HEK293 (cell line): ENCODE measurements at regions not wholly inside any gene's neighbourhood (a gene's known extent, or its start where the extent isn't known, plus 50 kb on each side); places are given as distances from the start of the nearest gene placed in this dataset.

ENCODE experiments used
- CTCF ChIA-PET: fragments of 350-600 bp; formaldehyde crosslinking; extraction: SDS; loops from one replicate; lab custom pipeline; 2021; ENCODE audit warnings: antibody characterized with exemption; lab: Yijun Ruan, JAX
- POLR2A ChIA-PET: fragments of 300-600 bp; formaldehyde crosslinking; extraction: SDS; loops from one replicate; lab custom pipeline; 2020; ENCODE audit warnings: antibody characterized with exemption, inconsistent platforms; lab: Yijun Ruan, JAX
- H3K27ac ChIP-seq: fragments of 200-500 bp; sonication (Bioruptor generic); 2 replicates; pipeline ENCODE4 v1.5.1; 2014; ENCODE audit warnings: low read depth, low read length, control low read depth, inconsistent platforms; ENCODE audit errors: extremely low read depth
- H3K36me3 ChIP-seq, 2 experiments: fragments of 200-500 bp in 1 of 2; sonication (Bioruptor generic) in 1 of 2; 1 replicate in 1 of 2; 2 replicates in 1 of 2; pipeline ENCODE4 v1.5.1; 2014 to 2017; ENCODE audit warnings: inconsistent platforms in 2 of 2, low read length in 2 of 2; ENCODE audit not compliant: control insufficient read depth in 2 of 2, insufficient read depth in 1 of 2
- H3K4me1 ChIP-seq: fragments of 200-500 bp; sonication (Bioruptor generic); 2 replicates; pipeline ENCODE4 v1.5.1; 2014; ENCODE audit warnings: mild to moderate bottlenecking, low read length, inconsistent platforms; ENCODE audit not compliant: control insufficient read depth, insufficient read depth
- H3K4me3 ChIP-seq: 2 replicates; pipeline ENCODE4 v1.5.1; 2011; ENCODE audit warnings: low read depth, mild to moderate bottlenecking, control low read depth, low read length, moderate library complexity
- H3K9me3 ChIP-seq: fragments of 200-500 bp; sonication (Bioruptor generic); 2 replicates; pipeline ENCODE4 v1.5.1; 2014; ENCODE audit warnings: low read depth, low read length, inconsistent platforms; ENCODE audit not compliant: control insufficient read depth, insufficient read depth
- AEBP2 ChIP-seq: fragments of 450-650 bp; formaldehyde crosslinking; IDR thresholded peaks from 2 replicates; pipeline ENCODE4 v1.5.1; 2016; ENCODE audit warnings: missing biosample characterization, missing genetic modification characterization, borderline replicate concordance
- ATF2 ChIP-seq: fragments of 450-650 bp; formaldehyde crosslinking; IDR thresholded peaks from 2 replicates; pipeline ENCODE4 v1.5.1; 2016; ENCODE audit warnings: missing biosample characterization, missing genetic modification characterization, low read depth
- BCL11A ChIP-seq: fragments of 450-650 bp; formaldehyde crosslinking; IDR thresholded peaks from 2 replicates; pipeline ENCODE4 v1.5.1; 2016; ENCODE audit warnings: low read depth, missing biosample characterization, missing genetic modification characterization
- FEZF1 ChIP-seq: fragments of 450-650 bp; formaldehyde crosslinking; IDR thresholded peaks from 2 replicates; pipeline ENCODE4 v1.5.1; 2016; ENCODE audit warnings: missing biosample characterization, missing genetic modification characterization
- SETDB1 ChIP-seq: IDR thresholded peaks from one replicate; pipeline ENCODE4 v1.6.1; 2017; ENCODE audit warnings: mild to moderate bottlenecking, low read length, moderate library complexity, mixed read lengths; ENCODE audit not compliant: insufficient read length
- SP7 ChIP-seq: fragments of 450-650 bp; formaldehyde crosslinking; IDR thresholded peaks from 2 replicates; pipeline ENCODE4 v1.5.1; 2016; ENCODE audit warnings: missing biosample characterization, missing genetic modification characterization
- TCF7L2 ChIP-seq: IDR thresholded peaks from 2 replicates; pipeline ENCODE4 v1.6.1; 2011; ENCODE audit warnings: low read depth, mild to moderate bottlenecking, inconsistent platforms, low read length, moderate library complexity, borderline replicate concordance
- ZBTB11 ChIP-seq: fragments of 450-650 bp; formaldehyde crosslinking; conservative IDR thresholded peaks from 2 replicates; pipeline ENCODE4 v1.5.1; 2016; ENCODE audit warnings: low read depth, missing biosample characterization, missing genetic modification characterization
- ZBTB48 ChIP-seq: fragments of 450-650 bp; formaldehyde crosslinking; IDR thresholded peaks from 2 replicates; pipeline ENCODE4 v1.5.1; 2016; ENCODE audit warnings: missing biosample characterization, missing genetic modification characterization
- ZBTB49 ChIP-seq: fragments of 450-650 bp; formaldehyde crosslinking; IDR thresholded peaks from 2 replicates; pipeline ENCODE4 v1.5.1; 2016; ENCODE audit warnings: missing biosample characterization, missing genetic modification characterization, low read depth
- ZBTB6 ChIP-seq: fragments of 450-650 bp; formaldehyde crosslinking; IDR thresholded peaks from 2 replicates; pipeline ENCODE4 v1.5.1; 2017; ENCODE audit warnings: missing biosample characterization, missing genetic modification characterization
- ZBTB7A ChIP-seq: fragments of 450-650 bp; formaldehyde crosslinking; IDR thresholded peaks from 2 replicates; pipeline ENCODE4 v1.5.1; 2016; ENCODE audit warnings: low read depth, missing biosample characterization, missing genetic modification characterization
- ZNF140 ChIP-seq: fragments of 450-650 bp; formaldehyde crosslinking; IDR thresholded peaks from 2 replicates; pipeline ENCODE4 v1.5.1; 2016; ENCODE audit warnings: missing biosample characterization, missing genetic modification characterization
- ZNF366 ChIP-seq: fragments of 450-650 bp; formaldehyde crosslinking; conservative IDR thresholded peaks from 2 replicates; pipeline ENCODE4 v1.5.1; 2016; ENCODE audit warnings: missing biosample characterization, missing genetic modification characterization
- ZNF391 ChIP-seq: fragments of 450-650 bp; formaldehyde crosslinking; IDR thresholded peaks from 2 replicates; pipeline ENCODE4 v1.5.1; 2016; ENCODE audit warnings: low read depth, missing biosample characterization, missing genetic modification characterization, borderline replicate concordance
- ZNF488 ChIP-seq: fragments of 450-650 bp; formaldehyde crosslinking; IDR thresholded peaks from 2 replicates; pipeline ENCODE4 v1.5.1; 2016; ENCODE audit warnings: missing biosample characterization, missing genetic modification characterization
- ZNF510 ChIP-seq: fragments of 450-650 bp; formaldehyde crosslinking; IDR thresholded peaks from 2 replicates; pipeline ENCODE4 v1.5.1; 2018; ENCODE audit warnings: mild to moderate bottlenecking, missing genetic modification characterization, missing biosample characterization; ENCODE audit not compliant: insufficient replicate concordance
- ZNF585B ChIP-seq: fragments of 450-650 bp; formaldehyde crosslinking; IDR thresholded peaks from 2 replicates; pipeline ENCODE4 v1.5.1; 2016; ENCODE audit warnings: missing biosample characterization, missing genetic modification characterization
- ZNF626 ChIP-seq: fragments of 450-650 bp; sonication (Bioruptor Pico); formaldehyde crosslinking; IDR thresholded peaks from 2 replicates; pipeline ENCODE4 v1.5.1; 2018; ENCODE audit warnings: missing biosample characterization, missing genetic modification characterization, inconsistent platforms
- ZNF645 ChIP-seq: fragments of 450-650 bp; formaldehyde crosslinking; IDR thresholded peaks from 2 replicates; pipeline ENCODE4; 2016; ENCODE audit warnings: missing biosample characterization, missing genetic modification characterization
- ZNF660 ChIP-seq: fragments of 450-650 bp; IDR thresholded peaks from 2 replicates; pipeline ENCODE4 v1.5.1; 2018; ENCODE audit warnings: missing biosample characterization, mild to moderate bottlenecking, missing genetic modification characterization
- ZNF664 ChIP-seq: fragments of 450-650 bp; formaldehyde crosslinking; IDR thresholded peaks from 2 replicates; pipeline ENCODE4 v1.5.1; 2016; ENCODE audit warnings: missing biosample characterization, missing genetic modification characterization

- TF ChIP-seq ZNF366 (tag by site-specific recombination) (no peak), TCF7L2 (no peak), ZNF510 (no peak), ZNF645 (tag by site-specific recombination) (no peak), BCL11A (tag by site-specific recombination) (no peak), ZNF585B (tag by site-specific recombination) (no peak), AEBP2 (tag by site-specific recombination) (no peak), ZNF488 (tag by site-specific recombination) (no peak), ZBTB6 (no peak), ZBTB48 (tag by site-specific recombination) (no peak), FEZF1 (tag by site-specific recombination) (no peak), ZNF391 (tag by site-specific recombination) (no peak)
- no peaks in the 10 kb centered on the region for H3K36me3 ChIP-seq
- ChIA-PET CTCF (interaction anchor here (0.5 to 4.9 kb wide), 30 partner anchors 8 to 1330 kb away, joined by 3 to 45 read pairs (median 4); no protein-coding TSS in a partner anchor), POLR2A (no interaction called here)
- no peak overlapping the region for H3K4me3 ChIP-seq
- H3K27ac ChIP-seq = no peak overlapping the region
- no peaks in the 10 kb centered on the region for H3K4me1 ChIP-seq
- no peaks in the 10 kb centered on the region for H3K9me3 ChIP-seq
These were observed 50.2 kb upstream of the DACT2 start for GRCh38 chr6:168369786-168370185.

- ChIA-PET CTCF (interaction anchor here (0.5 to 4.9 kb wide), 39 partner anchors 9 to 785 kb away, joined by 3 to 45 read pairs (median 4); no protein-coding TSS in a partner anchor), POLR2A (no interaction called here)
- Histone ChIP-seq H3K4me3 (no peak overlapping the region), H3K27ac (no peak overlapping the region), H3K9me3 (no peaks in the 10 kb centered on the region), H3K4me1 (no peaks in the 10 kb centered on the region), H3K36me3 (no peaks in the 10 kb centered on the region)
- TF ChIP-seq ZBTB7A (tag by site-specific recombination) (no peak), ZNF660 (peak; percentile 64; the same call in 1 of the 2 replicates), ZBTB49 (tag by site-specific recombination) (no peak), ZNF140 (no peak), ATF2 (tag by site-specific recombination) (no peak), SP7 (tag by site-specific recombination) (no peak), ZBTB11 (tag by site-specific recombination) (no peak), ZNF626 (tag by site-specific recombination) (no peak), ZNF664 (tag by site-specific recombination) (no peak), SETDB1 (no peak)
These were observed 50.9 kb upstream of the DACT2 start for GRCh38 chr6:168370310-168370991.
